Erythroblast (primary cell): ENCODE measurements at regions not wholly inside any gene's neighbourhood (a gene's known extent, or its start where the extent isn't known, plus 50 kb on each side); places are given as distances from the start of the nearest gene placed in this dataset.

Experiments used
- GATA1 ChIP-seq: IDR thresholded peaks from 2 replicates; pipeline ENCODE4 v1.6.1; 2011; ENCODE audit warnings: low read depth, mild to moderate bottlenecking, control low read depth, low read length, moderate library complexity
- POLR2A ChIP-seq: IDR thresholded peaks from 2 replicates; pipeline ENCODE4 v1.6.1; 2011; ENCODE audit warnings: mild to moderate bottlenecking, low read length

DNA sequence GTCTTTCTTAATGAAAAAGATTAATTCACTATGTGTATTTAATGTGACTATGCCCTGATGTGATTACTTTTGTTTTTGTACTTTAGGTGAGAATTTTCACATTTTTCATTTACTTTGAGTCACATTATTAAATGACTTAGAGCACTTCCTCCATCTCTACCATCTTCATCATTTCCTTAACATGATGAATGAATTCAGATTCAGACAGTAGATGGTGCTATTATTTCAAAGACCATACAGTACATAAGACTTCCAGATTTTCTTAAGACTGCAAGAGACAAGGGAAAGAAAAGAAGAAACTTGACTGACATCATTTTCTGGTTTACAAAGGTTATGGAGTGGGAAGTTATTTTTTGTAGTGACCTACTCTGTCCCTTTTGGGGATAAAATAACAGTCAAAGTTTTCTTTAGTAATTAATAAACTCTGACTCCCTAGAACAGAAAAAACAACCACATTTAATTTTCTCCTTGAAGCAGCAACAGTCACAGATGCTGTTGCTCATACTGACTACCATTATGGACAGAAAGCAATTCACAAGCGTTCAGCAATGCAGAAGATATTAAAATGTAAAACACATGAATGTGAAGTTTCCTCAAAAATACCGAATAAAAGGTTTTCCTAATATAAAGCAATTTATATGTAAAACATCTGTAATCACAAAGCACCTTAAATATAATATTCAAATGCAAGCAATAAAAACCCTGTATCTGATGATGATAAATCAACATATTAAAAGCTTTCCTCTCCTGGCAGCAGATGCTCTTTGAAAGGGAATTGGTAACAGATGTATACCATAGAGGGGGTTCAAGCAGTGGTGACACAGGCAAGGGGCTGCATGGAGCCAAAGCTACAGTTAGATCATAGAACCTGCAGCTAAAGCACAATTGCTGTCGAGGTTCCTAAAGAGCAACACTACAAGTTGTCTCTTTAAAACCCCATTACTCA lies 1010.9 kb upstream of the NXPH2 start:
- TF ChIP-seq POLR2A (no peak), GATA1 (no peak)
